HG02798 (cell line): ENCODE measurements at regions not wholly inside any gene's neighbourhood (a gene's known extent, or its start where the extent isn't known, plus 50 kb on each side); places are given as distances from the start of the nearest gene placed in this dataset.
"Not testable (repeated sequence)": the region's sequence is repeated elsewhere in the genome, so short reads cannot be mapped to it uniquely, and the experiment has no call there.

ENCODE experiments used
- ATAC-seq: cut with Tn5 transposase; IDR thresholded peaks from one replicate; pipeline ENCODE4 v1.9.1; 2021; ENCODE audit warnings: mild to moderate bottlenecking; ENCODE audit not compliant: unreplicated experiment, poor library complexity

GRCh38 chr12:116380740-116381139, 103.2 kb upstream of the MED13L start:
- ATAC-seq = not testable (repeated sequence)

GRCh38 chr12:116381240-116381743, 103.8 kb upstream of the MED13L start:
- no peak for ATAC-seq

- no peak for ATAC-seq
Measured at GRCh38 chr12:116381744-116382685, 104.5 kb upstream of the MED13L start.

GRCh38 chr12:116382686-116383530, 105.4 kb upstream of the MED13L start:
- ATAC-seq = no peak

GRCh38 chr12:116384175-116384574, 106.7 kb upstream of the MED13L start:
- no peak for ATAC-seq

- no peak for ATAC-seq
Measured at GRCh38 chr12:116384691-116385485, 107.4 kb upstream of the MED13L start.

GRCh38 chr12:116385486-116386217, 108.2 kb upstream of the MED13L start:
- ATAC-seq = no peak

- no peak for ATAC-seq
Measured at GRCh38 chr12:116389326-116389725, 111.8 kb upstream of the MED13L start.

GRCh38 chr12:116389990-116390389, 112.5 kb upstream of the MED13L start:
- ATAC-seq = no peak

GRCh38 chr12:116390401-116391335, 113.2 kb upstream of the MED13L start:
- no peak for ATAC-seq

- ATAC-seq = no peak
Measured at GRCh38 chr12:116391501-116391900, 114.0 kb upstream of the MED13L start.

GRCh38 chr12:116392061-116392460, 114.6 kb upstream of the MED13L start:
- ATAC-seq = no peak

GRCh38 chr12:116393255-116393654, 115.8 kb upstream of the MED13L start:
- ATAC-seq = no peak

GRCh38 chr12:116393859-116394650, 116.6 kb upstream of the MED13L start:
- no peak for ATAC-seq

- no peak for ATAC-seq
Measured at GRCh38 chr12:116395396-116395795, 117.9 kb upstream of the MED13L start.

GRCh38 chr12:116397148-116397547, 119.7 kb upstream of the MED13L start:
- ATAC-seq = no peak

- no peak for ATAC-seq
Measured at GRCh38 chr12:116398193-116398592, 120.7 kb upstream of the MED13L start.

GRCh38 chr12:116399055-116399454, 121.6 kb upstream of the MED13L start:
- ATAC-seq = no peak
